GM23338 (cell line): ENCODE measurements at regions not wholly inside any gene's neighbourhood (a gene's known extent, or its start where the extent isn't known, plus 50 kb on each side); places are given as distances from the start of the nearest gene placed in this dataset.

Experiments
- ATAC-seq: fragments of 200-7000 bp; cut with Tn5 transposase; 3 replicates; pipeline ENCODE4 v1.9.1; 2020
- DNase-seq: peaks from one replicate; pipeline ENCODE4 v3.0.0-alpha.2; 2015; ENCODE audit warnings: low spot score
- H2AFZ ChIP-seq: fragments of 200-600 bp; sonication (generic); 2 replicates; pipeline ENCODE4 v1.8.0; 2016; ENCODE audit warnings: antibody characterized with exemption, mild to moderate bottlenecking, moderate library complexity
- H3F3A ChIP-seq: fragments of 200-600 bp; sonication (generic); replicated peaks from 2 replicates; pipeline ENCODE4 v1.8.0; 2017; ENCODE audit warnings: antibody characterized with exemption, mixed run types, low read depth
- H3K27ac ChIP-seq: fragments of 200-600 bp; sonication (generic); 2 replicates; pipeline ENCODE4 v1.6.1; 2016; ENCODE audit warnings: low read depth
- H3K27me3 ChIP-seq: fragments of 200-600 bp; sonication (generic); 2 replicates; pipeline ENCODE4 v1.8.0; 2016; ENCODE audit warnings: mild to moderate bottlenecking, mixed run types, moderate library complexity; ENCODE audit not compliant: insufficient read depth
- H3K36me3 ChIP-seq: fragments of 200-600 bp; sonication (generic); 2 replicates; pipeline ENCODE4 v1.8.0; 2016; ENCODE audit warnings: mild to moderate bottlenecking; ENCODE audit not compliant: insufficient read depth
- H3K4me1 ChIP-seq: fragments of 200-600 bp; sonication (generic); 2 replicates; pipeline ENCODE4 v1.8.0; 2016; ENCODE audit warnings: mild to moderate bottlenecking, moderate library complexity; ENCODE audit not compliant: insufficient read depth
- H3K4me2 ChIP-seq: fragments of 200-600 bp; sonication (generic); 2 replicates; pipeline ENCODE4 v1.7.1; 2017; ENCODE audit warnings: mixed run types
- H3K4me3 ChIP-seq: fragments of 200-600 bp; sonication (generic); 2 replicates; pipeline ENCODE4 v1.6.1; 2016; ENCODE audit warnings: mixed run types
- H3K79me2 ChIP-seq: fragments of 200-600 bp; sonication (generic); replicated peaks from 2 replicates; pipeline ENCODE4 v1.8.0; 2017; ENCODE audit warnings: mild to moderate bottlenecking; ENCODE audit not compliant: insufficient read depth
- H3K9me2 ChIP-seq: fragments of 200-600 bp; sonication (generic); 2 replicates; pipeline ENCODE4 v1.8.0; 2017; ENCODE audit not compliant: insufficient read depth
- H4K20me1 ChIP-seq: fragments of 200-600 bp; sonication (generic); replicated peaks from 2 replicates; pipeline ENCODE4 v1.8.0; 2017; ENCODE audit warnings: mild to moderate bottlenecking; ENCODE audit not compliant: insufficient read depth
- H3K27ac Mint-ChIP-seq: 2 replicates; pipeline ENCODE4 v1.8.0; 2020; ENCODE audit warnings: inconsistent platforms, mild to moderate bottlenecking, moderate library complexity, mixed read lengths
- H3K27me3 Mint-ChIP-seq: 3 replicates; pipeline ENCODE4 v1.8.0; 2022; ENCODE audit warnings: low read depth, mild to moderate bottlenecking, moderate library complexity, mixed read lengths, inconsistent platforms; ENCODE audit not compliant: insufficient read depth, poor library complexity
- H3K36me3 Mint-ChIP-seq: 3 replicates; pipeline ENCODE4 v1.8.0; 2021; ENCODE audit warnings: low read depth, mild to moderate bottlenecking, inconsistent platforms, moderate library complexity, mixed read lengths
- H3K4me1 Mint-ChIP-seq: 3 replicates; pipeline ENCODE4 v1.8.0; 2020; ENCODE audit warnings: mild to moderate bottlenecking, inconsistent platforms, mixed read lengths
- H3K4me3 Mint-ChIP-seq: 3 replicates; pipeline ENCODE4 v1.8.0; 2021; ENCODE audit warnings: moderate library complexity, mild to moderate bottlenecking, inconsistent platforms, mixed read lengths
- H3K9me3 Mint-ChIP-seq: 3 replicates; pipeline ENCODE4 v1.8.0; 2020; ENCODE audit warnings: moderate library complexity, mild to moderate bottlenecking, inconsistent platforms, mixed read lengths
- CREB1 ChIP-seq: fragments of 250-450 bp; sonication (Bioruptor Pico); IDR thresholded peaks from 2 replicates; pipeline ENCODE4 v1.5.0; 2020; ENCODE audit warnings: low read depth, mild to moderate bottlenecking, moderate library complexity
- EZH2 ChIP-seq: fragments of 200-600 bp; sonication (generic); IDR thresholded peaks from one replicate; pipeline ENCODE4 v1.8.0; 2017; ENCODE audit warnings: antibody characterized with exemption, mild to moderate bottlenecking, low read depth; ENCODE audit not compliant: unreplicated experiment
- EZH2phosphoT487 ChIP-seq: fragments of 200-600 bp; sonication (generic); IDR thresholded peaks from one replicate; pipeline ENCODE4 v1.8.1; 2018; ENCODE audit warnings: antibody characterized with exemption; ENCODE audit not compliant: unreplicated experiment
- JUNB ChIP-seq: IDR thresholded peaks from one replicate; pipeline ENCODE4 v1.6.1; 2016; ENCODE audit warnings: antibody characterized with exemption; ENCODE audit not compliant: unreplicated experiment
- NANOG ChIP-seq: IDR thresholded peaks from 2 replicates; pipeline ENCODE4 v1.6.1; 2016; ENCODE audit warnings: antibody characterized with exemption, borderline replicate concordance
- POLR2AphosphoS5 ChIP-seq: IDR thresholded peaks from 2 replicates; pipeline ENCODE4 v1.6.1; 2016; ENCODE audit warnings: antibody characterized with exemption, low read depth
- STAT1 ChIP-seq: IDR thresholded peaks from one replicate; pipeline ENCODE4 v1.6.1; 2016; ENCODE audit warnings: antibody characterized with exemption; ENCODE audit not compliant: unreplicated experiment
- ZNF114 ChIP-seq: fragments of 250-450 bp; sonication (Bioruptor Pico); IDR thresholded peaks from 2 replicates; pipeline ENCODE4 v1.5.0; 2020; ENCODE audit warnings: mild to moderate bottlenecking, moderate library complexity
- ZNF331 ChIP-seq: fragments of 250-450 bp; sonication (Bioruptor Pico); IDR thresholded peaks from 2 replicates; pipeline ENCODE4 v1.5.0; 2020; ENCODE audit warnings: low read depth, mild to moderate bottlenecking, moderate library complexity
- TF ChIP-seq, protein P1 (sequence below): fragments of 250-450 bp; sonication (Bioruptor Pico); IDR thresholded peaks from 2 replicates; pipeline ENCODE4 v1.5.0; 2020; ENCODE audit warnings: mild to moderate bottlenecking, moderate library complexity
- TF ChIP-seq, protein P2 (sequence below): IDR thresholded peaks from 2 replicates; pipeline ENCODE4 v1.6.1; 2016; ENCODE audit warnings: antibody characterized with exemption
- TF ChIP-seq, protein P3 (sequence below), 2 experiments: fragments of 200-600 bp in 1 of 2; sonication (generic) in 1 of 2; conservative IDR thresholded peaks; 2 replicates each; pipeline versions ENCODE4 v1.5.1 to v1.6.1; 2016 to 2017; ENCODE audit warnings: antibody characterized with exemption in 2 of 2, low read depth in 2 of 2, mild to moderate bottlenecking in 2 of 2, moderate library complexity in 1 of 2

DNA sequence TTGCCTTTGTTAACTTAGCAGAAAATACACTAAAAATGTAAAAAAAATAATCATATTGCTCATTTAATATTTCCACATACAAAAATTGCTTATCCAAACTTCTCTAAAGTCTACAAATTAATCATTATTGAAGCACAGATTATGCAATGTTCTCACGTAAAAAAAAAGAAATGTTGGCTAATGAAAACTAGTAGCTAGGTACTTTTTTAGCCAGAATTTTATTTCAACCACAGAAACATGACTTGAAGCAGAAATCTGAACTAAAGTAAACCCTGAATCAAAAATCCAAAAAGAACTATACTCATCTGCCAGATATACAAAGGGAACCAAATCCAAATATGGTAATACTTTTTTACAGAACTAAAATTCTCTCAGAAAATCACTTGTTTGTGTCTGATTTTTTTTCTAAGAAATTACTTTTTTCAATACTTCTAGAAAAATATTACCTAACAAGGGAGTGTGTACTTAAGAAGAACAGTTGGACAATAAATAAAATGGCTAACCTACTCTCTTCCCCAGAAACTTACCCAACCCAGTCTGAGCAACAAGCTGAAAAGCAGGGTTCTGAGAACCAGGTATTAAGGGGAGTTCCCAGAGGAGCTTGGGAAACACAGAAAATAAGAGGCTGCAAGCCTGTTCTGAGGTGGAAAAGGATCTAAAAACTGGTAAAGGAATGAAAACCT, 78.4 kb upstream of the RAP1B start:
- H4K20me1 ChIP-seq = no peaks in the 10 kb centered on the region
- Mint-ChIP-seq H3K4me3 (no peak overlapping the region), H3K27me3 (peaks cover 1% of the 10 kb centered on the region), H3K36me3 (no peaks in the 10 kb centered on the region), H3K27ac (no peak overlapping the region), H3K4me1 (peaks cover 2% of the 10 kb centered on the region; the same call in 1 of the 3 replicates), H3K9me3 (no peaks in the 10 kb centered on the region; the same call in 2 of the 3 replicates)
- ATAC-seq = no peak
- H3K36me3 ChIP-seq = no peaks in the 10 kb centered on the region
- TF ChIP-seq ZNF331 (CRISPR knock-in tag) (no peak), EZH2 (no peak)
- no peaks in the 10 kb centered on the region for H3K27me3 ChIP-seq
- no peak overlapping the region for H3K4me3 ChIP-seq
- H3K9me2 ChIP-seq = no peaks in the 10 kb centered on the region
- no peaks in the 10 kb centered on the region for H3F3A ChIP-seq
- no peaks in the 10 kb centered on the region for H3K79me2 ChIP-seq
- H2AFZ ChIP-seq = peak overlapping the region; percentile 40; the same call in 1 of the 2 replicates
- no peak for DNase-seq
- no peaks in the 10 kb centered on the region for H3K4me1 ChIP-seq
- no peak overlapping the region for H3K27ac ChIP-seq
- H3K4me2 ChIP-seq = no peak overlapping the region

- Histone ChIP-seq H3K27ac (no peak overlapping the region), H3K36me3 (no peaks in the 10 kb centered on the region), H3K27me3 (no peaks in the 10 kb centered on the region), H3K79me2 (no peaks in the 10 kb centered on the region), H4K20me1 (no peaks in the 10 kb centered on the region), H3K4me1 (no peaks in the 10 kb centered on the region), H3K4me2 (no peak overlapping the region), H2AFZ (peak overlapping the region; percentile 40; the same call in 1 of the 2 replicates), H3K4me3 (no peak overlapping the region), H3F3A (no peaks in the 10 kb centered on the region), H3K9me2 (no peaks in the 10 kb centered on the region)
- Mint-ChIP-seq H3K36me3 (no peaks in the 10 kb centered on the region), H3K4me1 (peaks cover 2% of the 10 kb centered on the region; the same call in 1 of the 3 replicates), H3K27me3 (peaks cover 1% of the 10 kb centered on the region), H3K4me3 (no peak overlapping the region), H3K9me3 (no peaks in the 10 kb centered on the region), H3K27ac (no peak overlapping the region)
- ATAC-seq (no peak), DNase-seq (no peak)
- TF ChIP-seq NANOG = no peak
- no peak for TF ChIP-seq EZH2phosphoT487
- TF ChIP-seq JUNB = no peak
- no peak for TF ChIP-seq CREB1 (CRISPR knock-in tag)
- no peak for TF ChIP-seq STAT1
- TF ChIP-seq, protein P1, sequence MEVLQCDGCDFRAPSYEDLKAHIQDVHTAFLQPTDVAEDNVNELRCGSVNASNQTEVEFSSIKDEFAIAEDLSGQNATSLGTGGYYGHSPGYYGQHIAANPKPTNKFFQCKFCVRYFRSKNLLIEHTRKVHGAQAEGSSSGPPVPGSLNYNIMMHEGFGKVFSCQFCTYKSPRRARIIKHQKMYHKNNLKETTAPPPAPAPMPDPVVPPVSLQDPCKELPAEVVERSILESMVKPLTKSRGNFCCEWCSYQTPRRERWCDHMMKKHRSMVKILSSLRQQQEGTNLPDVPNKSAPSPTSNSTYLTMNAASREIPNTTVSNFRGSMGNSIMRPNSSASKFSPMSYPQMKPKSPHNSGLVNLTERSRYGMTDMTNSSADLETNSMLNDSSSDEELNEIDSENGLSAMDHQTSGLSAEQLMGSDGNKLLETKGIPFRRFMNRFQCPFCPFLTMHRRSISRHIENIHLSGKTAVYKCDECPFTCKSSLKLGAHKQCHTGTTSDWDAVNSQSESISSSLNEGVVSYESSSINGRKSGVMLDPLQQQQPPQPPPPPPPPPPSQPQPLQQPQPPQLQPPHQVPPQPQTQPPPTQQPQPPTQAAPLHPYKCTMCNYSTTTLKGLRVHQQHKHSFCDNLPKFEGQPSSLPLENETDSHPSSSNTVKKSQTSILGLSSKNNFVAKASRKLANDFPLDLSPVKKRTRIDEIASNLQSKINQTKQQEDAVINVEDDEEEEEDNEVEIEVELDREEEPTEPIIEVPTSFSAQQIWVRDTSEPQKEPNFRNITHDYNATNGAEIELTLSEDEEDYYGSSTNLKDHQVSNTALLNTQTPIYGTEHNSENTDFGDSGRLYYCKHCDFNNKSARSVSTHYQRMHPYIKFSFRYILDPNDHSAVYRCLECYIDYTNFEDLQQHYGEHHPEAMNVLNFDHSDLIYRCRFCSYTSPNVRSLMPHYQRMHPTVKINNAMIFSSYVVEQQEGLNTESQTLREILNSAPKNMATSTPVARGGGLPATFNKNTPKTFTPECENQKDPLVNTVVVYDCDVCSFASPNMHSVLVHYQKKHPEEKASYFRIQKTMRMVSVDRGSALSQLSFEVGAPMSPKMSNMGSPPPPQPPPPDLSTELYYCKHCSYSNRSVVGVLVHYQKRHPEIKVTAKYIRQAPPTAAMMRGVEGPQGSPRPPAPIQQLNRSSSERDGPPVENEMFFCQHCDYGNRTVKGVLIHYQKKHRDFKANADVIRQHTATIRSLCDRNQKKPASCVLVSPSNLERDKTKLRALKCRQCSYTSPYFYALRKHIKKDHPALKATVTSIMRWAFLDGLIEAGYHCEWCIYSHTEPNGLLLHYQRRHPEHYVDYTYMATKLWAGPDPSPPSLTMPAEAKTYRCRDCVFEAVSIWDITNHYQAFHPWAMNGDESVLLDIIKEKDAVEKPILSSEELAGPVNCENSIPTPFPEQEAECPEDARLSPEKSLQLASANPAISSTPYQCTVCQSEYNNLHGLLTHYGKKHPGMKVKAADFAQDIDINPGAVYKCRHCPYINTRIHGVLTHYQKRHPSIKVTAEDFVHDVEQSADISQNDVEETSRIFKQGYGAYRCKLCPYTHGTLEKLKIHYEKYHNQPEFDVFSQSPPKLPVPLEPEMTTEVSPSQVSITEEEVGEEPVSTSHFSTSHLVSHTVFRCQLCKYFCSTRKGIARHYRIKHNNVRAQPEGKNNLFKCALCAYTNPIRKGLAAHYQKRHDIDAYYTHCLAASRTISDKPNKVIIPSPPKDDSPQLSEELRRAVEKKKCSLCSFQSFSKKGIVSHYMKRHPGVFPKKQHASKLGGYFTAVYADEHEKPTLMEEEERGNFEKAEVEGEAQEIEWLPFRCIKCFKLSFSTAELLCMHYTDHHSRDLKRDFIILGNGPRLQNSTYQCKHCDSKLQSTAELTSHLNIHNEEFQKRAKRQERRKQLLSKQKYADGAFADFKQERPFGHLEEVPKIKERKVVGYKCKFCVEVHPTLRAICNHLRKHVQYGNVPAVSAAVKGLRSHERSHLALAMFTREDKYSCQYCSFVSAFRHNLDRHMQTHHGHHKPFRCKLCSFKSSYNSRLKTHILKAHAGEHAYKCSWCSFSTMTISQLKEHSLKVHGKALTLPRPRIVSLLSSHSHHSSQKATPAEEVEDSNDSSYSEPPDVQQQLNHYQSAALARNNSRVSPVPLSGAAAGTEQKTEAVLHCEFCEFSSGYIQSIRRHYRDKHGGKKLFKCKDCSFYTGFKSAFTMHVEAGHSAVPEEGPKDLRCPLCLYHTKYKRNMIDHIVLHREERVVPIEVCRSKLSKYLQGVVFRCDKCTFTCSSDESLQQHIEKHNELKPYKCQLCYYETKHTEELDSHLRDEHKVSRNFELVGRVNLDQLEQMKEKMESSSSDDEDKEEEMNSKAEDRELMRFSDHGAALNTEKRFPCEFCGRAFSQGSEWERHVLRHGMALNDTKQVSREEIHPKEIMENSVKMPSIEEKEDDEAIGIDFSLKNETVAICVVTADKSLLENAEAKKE (CRISPR knock-in tag) = no peak
- TF ChIP-seq POLR2AphosphoS5 = no peak
- TF ChIP-seq EZH2 = no peak
- no peak for TF ChIP-seq ZNF331 (CRISPR knock-in tag)
- no peak for TF ChIP-seq ZNF114 (CRISPR knock-in tag)
- TF ChIP-seq, protein P2, sequence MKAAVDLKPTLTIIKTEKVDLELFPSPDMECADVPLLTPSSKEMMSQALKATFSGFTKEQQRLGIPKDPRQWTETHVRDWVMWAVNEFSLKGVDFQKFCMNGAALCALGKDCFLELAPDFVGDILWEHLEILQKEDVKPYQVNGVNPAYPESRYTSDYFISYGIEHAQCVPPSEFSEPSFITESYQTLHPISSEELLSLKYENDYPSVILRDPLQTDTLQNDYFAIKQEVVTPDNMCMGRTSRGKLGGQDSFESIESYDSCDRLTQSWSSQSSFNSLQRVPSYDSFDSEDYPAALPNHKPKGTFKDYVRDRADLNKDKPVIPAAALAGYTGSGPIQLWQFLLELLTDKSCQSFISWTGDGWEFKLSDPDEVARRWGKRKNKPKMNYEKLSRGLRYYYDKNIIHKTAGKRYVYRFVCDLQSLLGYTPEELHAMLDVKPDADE = no peak
- TF ChIP-seq, protein P3, sequence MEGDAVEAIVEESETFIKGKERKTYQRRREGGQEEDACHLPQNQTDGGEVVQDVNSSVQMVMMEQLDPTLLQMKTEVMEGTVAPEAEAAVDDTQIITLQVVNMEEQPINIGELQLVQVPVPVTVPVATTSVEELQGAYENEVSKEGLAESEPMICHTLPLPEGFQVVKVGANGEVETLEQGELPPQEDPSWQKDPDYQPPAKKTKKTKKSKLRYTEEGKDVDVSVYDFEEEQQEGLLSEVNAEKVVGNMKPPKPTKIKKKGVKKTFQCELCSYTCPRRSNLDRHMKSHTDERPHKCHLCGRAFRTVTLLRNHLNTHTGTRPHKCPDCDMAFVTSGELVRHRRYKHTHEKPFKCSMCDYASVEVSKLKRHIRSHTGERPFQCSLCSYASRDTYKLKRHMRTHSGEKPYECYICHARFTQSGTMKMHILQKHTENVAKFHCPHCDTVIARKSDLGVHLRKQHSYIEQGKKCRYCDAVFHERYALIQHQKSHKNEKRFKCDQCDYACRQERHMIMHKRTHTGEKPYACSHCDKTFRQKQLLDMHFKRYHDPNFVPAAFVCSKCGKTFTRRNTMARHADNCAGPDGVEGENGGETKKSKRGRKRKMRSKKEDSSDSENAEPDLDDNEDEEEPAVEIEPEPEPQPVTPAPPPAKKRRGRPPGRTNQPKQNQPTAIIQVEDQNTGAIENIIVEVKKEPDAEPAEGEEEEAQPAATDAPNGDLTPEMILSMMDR (conservative IDR thresholded peaks at IDR 0.05; ENCODE audit: low read depth in 2 of 2) = no peak
Measured at GRCh38 chr12:68532887-68533248, 77.8 kb upstream of the RAP1B start.
